PFSK-1 (cell line): ENCODE measurements at regions not wholly inside any gene's neighbourhood (a gene's known extent, or its start where the extent isn't known, plus 50 kb on each side); places are given as distances from the start of the nearest gene placed in this dataset.

Source experiments
- FOXP2 ChIP-seq: optimal IDR thresholded peaks from 2 replicates; pipeline ENCODE3; 2011; ENCODE audit warnings: borderline replicate concordance, control low read depth, inconsistent platforms; ENCODE audit not compliant: insufficient read depth; ENCODE audit errors: extremely low read length, extremely low read depth
- POLR2AphosphoS5 ChIP-seq: IDR thresholded peaks from 2 replicates; pipeline ENCODE4 v1.6.1; 2012; ENCODE audit warnings: low read depth, mild to moderate bottlenecking, control low read depth, low read length, moderate library complexity
- REST ChIP-seq, 2 experiments: IDR thresholded peaks; 2 replicates each; pipeline versions ENCODE4 v1.6.1 to v1.8.0; 2011 to 2012; ENCODE audit warnings: low read depth in 2 of 2, low read length in 2 of 2, control low read depth in 1 of 2, inconsistent platforms in 1 of 2, mild to moderate bottlenecking in 1 of 2, moderate library complexity in 1 of 2; ENCODE audit not compliant: insufficient read depth in 1 of 2
- SIN3A ChIP-seq: IDR thresholded peaks from 2 replicates; pipeline ENCODE4 v1.6.1; 2012; ENCODE audit warnings: mild to moderate bottlenecking, low read length, moderate library complexity, borderline replicate concordance; ENCODE audit not compliant: insufficient read depth
- TAF1 ChIP-seq: IDR thresholded peaks from 2 replicates; pipeline ENCODE4 v1.6.1; 2012; ENCODE audit warnings: low read length, control low read depth, borderline replicate concordance; ENCODE audit not compliant: insufficient read depth

- no peak for TF ChIP-seq SIN3A
- TF ChIP-seq POLR2AphosphoS5 = no peak
- TF ChIP-seq TAF1 = no peak
- TF ChIP-seq FOXP2 = no peak
- no peak for TF ChIP-seq REST (IDR thresholded peaks at IDR 0.05; ENCODE audit: insufficient read depth in 1 of 2, low read depth in 2 of 2, low read length in 2 of 2)
These were observed 335.6 kb downstream of the PIK3C3 start for GRCh38 chr18:42290318-42291307.

DNA sequence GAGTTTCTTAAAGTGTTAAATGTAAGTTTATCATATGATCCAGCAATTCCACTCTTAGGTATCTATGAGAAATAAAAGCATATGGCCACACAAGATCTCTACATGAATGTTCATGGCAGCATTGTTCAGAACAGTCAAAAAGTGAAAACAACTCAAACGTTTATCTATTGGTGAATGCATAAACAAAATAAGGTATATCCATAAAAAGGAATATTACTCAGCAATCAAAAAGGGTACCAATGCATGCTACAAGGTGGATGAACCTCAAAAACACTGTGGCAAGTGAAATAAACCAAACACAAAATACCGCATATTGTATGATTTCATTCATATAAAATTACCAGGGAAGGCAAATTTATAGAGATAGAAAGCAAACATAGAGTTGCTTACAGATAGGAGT, 337.6 kb downstream of the PIK3C3 start:
- TF ChIP-seq POLR2AphosphoS5 = no peak
- TF ChIP-seq TAF1 = no peak
- TF ChIP-seq FOXP2 = no peak
- no peak for TF ChIP-seq REST (IDR thresholded peaks at IDR 0.05; ENCODE audit: insufficient read depth in 1 of 2, low read depth in 2 of 2, low read length in 2 of 2)
- no peak for TF ChIP-seq SIN3A

- no peak for TF ChIP-seq POLR2AphosphoS5
- no peak for TF ChIP-seq SIN3A
- no peak for TF ChIP-seq FOXP2
- no peak for TF ChIP-seq REST (IDR thresholded peaks at IDR 0.05; ENCODE audit: insufficient read depth in 1 of 2, low read depth in 2 of 2, low read length in 2 of 2)
- TF ChIP-seq TAF1 = no peak
These were observed 341.2 kb downstream of the PIK3C3 start for GRCh38 chr18:42296192-42296591.

GRCh38 chr18:42296723-42297122, 341.7 kb downstream of the PIK3C3 start:
- peak; percentile 73 to 90 for TF ChIP-seq REST (IDR thresholded peaks at IDR 0.05; ENCODE audit: insufficient read depth in 1 of 2, low read depth in 2 of 2, low read length in 2 of 2)
- no peak for TF ChIP-seq TAF1
